ENCODE measurements at regions not wholly inside any gene's neighbourhood (a gene's known extent, or its start where the extent isn't known, plus 50 kb on each side); places are given as distances from the start of the nearest gene placed in this dataset.

GRCh38 chr6:134593024-134593423 lies 275.1 kb upstream of the SGK1 start:
- Histone ChIP-seq H3K36me3 (ENCODE audit: insufficient read depth) (no peaks in the 10 kb centered on the region), H3K4me3 (IDR thresholded peaks at IDR 0.05; ENCODE audit: insufficient read depth, low read depth, low read length) (no peak overlapping the region), H3K79me2 (ENCODE audit: insufficient read depth, low read depth) (no peaks in the 10 kb centered on the region), H3K27ac (no peak overlapping the region), H3K4me2 (no peak overlapping the region), H3K27me3 (ENCODE audit: insufficient read depth, low read depth) (no peaks in the 10 kb centered on the region), H3K4me1 (ENCODE audit: low read depth, poor library complexity, severe bottlenecking) (no peaks in the 10 kb centered on the region), H3K9ac (no peak overlapping the region), H2AFZ (ENCODE audit: low read depth) (no peak overlapping the region), H4K20me1 (ENCODE audit: insufficient read depth) (no peaks in the 10 kb centered on the region)
- TF ChIP-seq CTCF (conservative IDR thresholded peaks at IDR 0.05; ENCODE audit: low read depth, low read length), result no peak

- H2AFZ ChIP-seq (ENCODE audit: low read depth), result no peak overlapping the region
- no peak overlapping the region for H3K9ac ChIP-seq
- no peaks in the 10 kb centered on the region for H4K20me1 ChIP-seq (ENCODE audit: insufficient read depth)
- no peak overlapping the region for H3K4me2 ChIP-seq
- H3K36me3 ChIP-seq (ENCODE audit: insufficient read depth), result no peaks in the 10 kb centered on the region
- no peak for TF ChIP-seq CTCF (conservative IDR thresholded peaks at IDR 0.05; ENCODE audit: low read depth, low read length)
- H3K4me3 ChIP-seq (IDR thresholded peaks at IDR 0.05; ENCODE audit: insufficient read depth, low read depth, low read length), result no peak overlapping the region
- no peaks in the 10 kb centered on the region for H3K4me1 ChIP-seq (ENCODE audit: low read depth, poor library complexity, severe bottlenecking)
- no peaks in the 10 kb centered on the region for H3K27me3 ChIP-seq (ENCODE audit: insufficient read depth, low read depth)
- no peaks in the 10 kb centered on the region for H3K79me2 ChIP-seq (ENCODE audit: insufficient read depth, low read depth)
- H3K27ac ChIP-seq, result no peak overlapping the region
Measured at GRCh38 chr6:134590449-134590848, 272.5 kb upstream of the SGK1 start.

- Histone ChIP-seq H3K4me3 (IDR thresholded peaks at IDR 0.05; ENCODE audit: insufficient read depth, low read depth, low read length) (no peak overlapping the region), H3K4me1 (ENCODE audit: low read depth, poor library complexity, severe bottlenecking) (no peaks in the 10 kb centered on the region), H3K36me3 (ENCODE audit: insufficient read depth) (no peaks in the 10 kb centered on the region), H3K9ac (no peak overlapping the region), H3K27me3 (ENCODE audit: insufficient read depth, low read depth) (no peaks in the 10 kb centered on the region), H3K27ac (no peak overlapping the region), H4K20me1 (ENCODE audit: insufficient read depth) (no peaks in the 10 kb centered on the region), H2AFZ (ENCODE audit: low read depth) (no peak overlapping the region), H3K4me2 (no peak overlapping the region), H3K79me2 (ENCODE audit: insufficient read depth, low read depth) (no peaks in the 10 kb centered on the region)
- no peak for TF ChIP-seq CTCF (conservative IDR thresholded peaks at IDR 0.05; ENCODE audit: low read depth, low read length)
Measured at GRCh38 chr6:134590004-134590403, 272.1 kb upstream of the SGK1 start.

GRCh38 chr6:134589512-134589911 lies 271.6 kb upstream of the SGK1 start:
- H3K9ac ChIP-seq, result no peak overlapping the region
- no peaks in the 10 kb centered on the region for H3K4me1 ChIP-seq (ENCODE audit: low read depth, poor library complexity, severe bottlenecking)
- H3K27ac ChIP-seq, result no peak overlapping the region
- H3K4me2 ChIP-seq, result no peak overlapping the region
- H3K4me3 ChIP-seq (IDR thresholded peaks at IDR 0.05; ENCODE audit: insufficient read depth, low read depth, low read length), result no peak overlapping the region
- H3K36me3 ChIP-seq (ENCODE audit: insufficient read depth), result no peaks in the 10 kb centered on the region
- no peaks in the 10 kb centered on the region for H3K27me3 ChIP-seq (ENCODE audit: insufficient read depth, low read depth)
- TF ChIP-seq CTCF (conservative IDR thresholded peaks at IDR 0.05; ENCODE audit: low read depth, low read length), result no peak
- H2AFZ ChIP-seq (ENCODE audit: low read depth), result no peak overlapping the region
- no peaks in the 10 kb centered on the region for H4K20me1 ChIP-seq (ENCODE audit: insufficient read depth)
- H3K79me2 ChIP-seq (ENCODE audit: insufficient read depth, low read depth), result no peaks in the 10 kb centered on the region

GRCh38 chr6:134588267-134588666 lies 270.4 kb upstream of the SGK1 start:
- no peaks in the 10 kb centered on the region for H3K79me2 ChIP-seq (ENCODE audit: insufficient read depth, low read depth)
- no peak overlapping the region for H2AFZ ChIP-seq (ENCODE audit: low read depth)
- H4K20me1 ChIP-seq (ENCODE audit: insufficient read depth), result no peaks in the 10 kb centered on the region
- no peak for TF ChIP-seq CTCF (conservative IDR thresholded peaks at IDR 0.05; ENCODE audit: low read depth, low read length)
- no peak overlapping the region for H3K9ac ChIP-seq
- H3K27ac ChIP-seq, result no peak overlapping the region
- no peaks in the 10 kb centered on the region for H3K36me3 ChIP-seq (ENCODE audit: insufficient read depth)
- no peak overlapping the region for H3K4me3 ChIP-seq (IDR thresholded peaks at IDR 0.05; ENCODE audit: insufficient read depth, low read depth, low read length)
- no peaks in the 10 kb centered on the region for H3K4me1 ChIP-seq (ENCODE audit: low read depth, poor library complexity, severe bottlenecking)
- H3K27me3 ChIP-seq (ENCODE audit: insufficient read depth, low read depth), result no peaks in the 10 kb centered on the region
- H3K4me2 ChIP-seq, result no peak overlapping the region

Measured in KMS-11 (cell line).